H1 (cell line): ENCODE measurements at regions not wholly inside any gene's neighbourhood (a gene's known extent, or its start where the extent isn't known, plus 50 kb on each side); places are given as distances from the start of the nearest gene placed in this dataset.

Experiments
- CHD1 ChIP-seq: IDR thresholded peaks from 2 replicates; pipeline ENCODE4 v1.6.1; 2012; ENCODE audit warnings: low read depth, low read length, improper control_type of control experiment
- CHD7 ChIP-seq: fragments of 300-600 bp; sonication (generic); IDR thresholded peaks from 2 replicates; pipeline ENCODE4 v1.7.1; 2012; ENCODE audit warnings: low read length, moderate library complexity, mild to moderate bottlenecking, inconsistent platforms; ENCODE audit not compliant: insufficient replicate concordance
- KDM1A ChIP-seq: fragments of 200-600, 300-600 bp; sonication (generic); IDR thresholded peaks from 2 replicates; pipeline ENCODE4 v1.7.1; 2016; ENCODE audit warnings: mild to moderate bottlenecking, low read length, borderline replicate concordance
- KDM5A ChIP-seq: fragments of 200-600 bp; IDR thresholded peaks from 2 replicates; pipeline ENCODE4 v1.7.1; 2012; ENCODE audit warnings: mild to moderate bottlenecking, low read length, inconsistent platforms, mixed read lengths
- MAFK ChIP-seq: IDR thresholded peaks from 2 replicates; pipeline ENCODE4 v1.6.1; 2012; ENCODE audit warnings: low read depth, mild to moderate bottlenecking, improper control_type of control experiment, low read length
- RFX5 ChIP-seq: IDR thresholded peaks from 2 replicates; pipeline ENCODE4 v1.6.1; 2011; ENCODE audit warnings: low read depth, low read length, improper control_type of control experiment, borderline replicate concordance

GRCh38 chr11:32162906-32163305, 72.0 kb downstream of the RCN1 start (continued):
- TF ChIP-seq CHD7 = no peak
- TF ChIP-seq KDM5A = no peak
- no peak for TF ChIP-seq MAFK
- TF ChIP-seq CHD1 = no peak
- no peak for TF ChIP-seq KDM1A
- TF ChIP-seq RFX5 = no peak
- TF ChIP-seq, all 59 proteins: peak for 0
